ENCODE measurements at regions not wholly inside any gene's neighbourhood (a gene's known extent, or its start where the extent isn't known, plus 50 kb on each side); places are given as distances from the start of the nearest gene placed in this dataset.

GRCh38 chr20:6693178-6693807, 74.2 kb upstream of the BMP2 start:
- intact Hi-C loops (cut with micrococcal nuclease; ENCODE audit: unreplicated experiment) = no loop called here
- H3K9ac ChIP-seq (ENCODE audit: insufficient read depth, low read depth, low read length) = no peak overlapping the region
- no peaks in the 10 kb centered on the region for H3K27me3 ChIP-seq (ENCODE audit: control insufficient read depth in 1 of 2, insufficient read depth in 2 of 2, low read length in 2 of 2)
- no peak overlapping the region for H2AFZ ChIP-seq (ENCODE audit: low read length)
- H3K4me3 ChIP-seq (replicated peaks in 1 of 3; ENCODE audit: insufficient read depth in 1 of 3, low read depth in 2 of 3, low read length in 3 of 3) = no peak overlapping the region
- 14% methylated on average over 7 of the region's 7 CpGs for WGBS (ENCODE audit: low lambda C conversion rate)
- in situ Hi-C loops (cut with HindIII; ENCODE audit: extremely low pct_ligation_motif_present, low pct_unique_long_range_greater_than_20kb) = no loop called here
- DNase-seq (ENCODE audit: low spot score) (no peak), ATAC-seq (no peak), FAIRE-seq (no peak)
- peaks cover 52% of the 10 kb centered on the region for H3K4me1 ChIP-seq (ENCODE audit: insufficient read depth, low read length)
- POLR2A ChIA-PET = interaction anchor here (2.2 kb wide), 1 partner anchor 11 kb away, joined by 16 read pairs; no protein-coding TSS in a partner anchor
- CTCF ChIA-PET (ENCODE audit: low intra/inter-chr PET ratio, low total read pairs) = no interaction called here
- H3K79me2 ChIP-seq (ENCODE audit: insufficient read depth, low read length) = no peaks in the 10 kb centered on the region
- no peaks in the 10 kb centered on the region for H3K36me3 ChIP-seq (replicated peaks in 1 of 2; ENCODE audit: control insufficient read depth in 1 of 2, insufficient read depth in 2 of 2, low read length in 2 of 2)
- no TSS peak for BruUV-seq (replicated peaks)
- no peak overlapping the region for H3K27ac ChIP-seq (ENCODE audit: extremely low read length, insufficient read depth, low read length)
- no peaks in the 10 kb centered on the region for H4K20me1 ChIP-seq (ENCODE audit: insufficient read depth, low read length)
- no peak overlapping the region for H3K4me2 ChIP-seq (ENCODE audit: low read depth, low read length)
- H3K9me3 ChIP-seq (ENCODE audit: low read length) = no peaks in the 10 kb centered on the region
- TF ChIP-seq ZNF672 (CRISPR knock-in tag; IDR thresholded peaks at IDR 0.05) = no peak
- no peak for TF ChIP-seq ZNF33A (CRISPR knock-in tag; IDR thresholded peaks at IDR 0.05; ENCODE audit: borderline replicate concordance)
- 0 out of 2 replicates have a peak, but pooled peaks have one; percentile 9 for TF ChIP-seq ZNF292 (CRISPR knock-in tag; IDR thresholded peaks at IDR 0.05; ENCODE audit: borderline replicate concordance, low read depth)
- TF ChIP-seq CREB1 (IDR thresholded peaks at IDR 0.05) = no peak
- TF ChIP-seq CREB1 (CRISPR knock-in tag; IDR thresholded peaks at IDR 0.05) = no peak
- TF ChIP-seq RXRA (CRISPR knock-in tag; IDR thresholded peaks at IDR 0.05) = no peak; the same call in 1 of the 2 replicates
- TF ChIP-seq MAFK (conservative IDR thresholded peaks at IDR 0.05 in 1 of 2, IDR thresholded peaks at IDR 0.05 in 1 of 2; ENCODE audit: low read length in 2 of 2) = peak; percentile 64 to 67
- peak; percentile 39; the same call in 1 of the 2 replicates for TF ChIP-seq MAFF (IDR thresholded peaks at IDR 0.05; ENCODE audit: low read depth, low read length)
- TF ChIP-seq, protein P1, sequence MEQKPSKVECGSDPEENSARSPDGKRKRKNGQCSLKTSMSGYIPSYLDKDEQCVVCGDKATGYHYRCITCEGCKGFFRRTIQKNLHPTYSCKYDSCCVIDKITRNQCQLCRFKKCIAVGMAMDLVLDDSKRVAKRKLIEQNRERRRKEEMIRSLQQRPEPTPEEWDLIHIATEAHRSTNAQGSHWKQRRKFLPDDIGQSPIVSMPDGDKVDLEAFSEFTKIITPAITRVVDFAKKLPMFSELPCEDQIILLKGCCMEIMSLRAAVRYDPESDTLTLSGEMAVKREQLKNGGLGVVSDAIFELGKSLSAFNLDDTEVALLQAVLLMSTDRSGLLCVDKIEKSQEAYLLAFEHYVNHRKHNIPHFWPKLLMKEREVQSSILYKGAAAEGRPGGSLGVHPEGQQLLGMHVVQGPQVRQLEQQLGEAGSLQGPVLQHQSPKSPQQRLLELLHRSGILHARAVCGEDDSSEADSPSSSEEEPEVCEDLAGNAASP (CRISPR knock-in tag; IDR thresholded peaks at IDR 0.05; ENCODE audit: borderline replicate concordance) = peak; percentile 56; the same call in 1 of the 2 replicates
